ENCODE measurements at regions not wholly inside any gene's neighbourhood (a gene's known extent, or its start where the extent isn't known, plus 50 kb on each side); places are given as distances from the start of the nearest gene placed in this dataset.

DNA sequence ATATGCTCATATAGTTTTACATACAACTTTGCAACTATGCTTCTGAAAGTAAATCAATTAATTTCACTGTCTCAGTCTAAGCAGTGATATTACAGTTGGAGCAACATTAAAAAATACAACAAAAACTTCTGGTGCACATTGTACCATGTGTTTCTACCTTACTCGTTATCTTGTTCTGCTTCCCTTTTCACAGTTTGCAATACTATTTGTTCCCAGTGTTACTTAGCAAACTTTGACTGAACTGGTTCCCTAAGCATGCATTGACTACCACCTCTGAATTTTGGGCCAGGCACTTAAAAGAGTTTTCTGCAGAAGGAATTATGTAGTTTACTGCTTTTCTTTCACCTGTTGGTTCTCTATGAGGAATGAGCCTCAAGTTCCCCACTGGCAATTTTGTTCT, 152.7 kb downstream of the SEC61B start:
- Histone ChIP-seq H3K9me3 (ENCODE audit: control insufficient read depth in 4 of 4, insufficient read depth in 3 of 4, low read length in 3 of 4) (no peaks in the 10 kb centered on the region), H3K27ac (ENCODE audit: low read depth in 1 of 2, low read length in 1 of 2) (no peak overlapping the region), H3K36me3 (ENCODE audit: control insufficient read depth in 4 of 4, insufficient read depth in 4 of 4, low read length in 4 of 4) (no peaks in the 10 kb centered on the region), H3K4me3 (no peak overlapping the region), H3K27me3 (ENCODE audit: control insufficient read depth in 3 of 3, insufficient read depth in 3 of 3, low read length in 2 of 3) (peaks cover 0 to 8% (median 0%) of the 10 kb centered on the region in 3 donors), H3K9ac (ENCODE audit: insufficient read depth in 1 of 2, low read length in 2 of 2) (no peak overlapping the region), H3K4me1 (ENCODE audit: control insufficient read depth in 5 of 5, insufficient read depth in 5 of 5, low read length in 5 of 5) (peaks cover 0 to 14% (median 1%) of the 10 kb centered on the region in 5 donors)
- DNase-seq: no peak
- TF ChIP-seq, protein P1, sequence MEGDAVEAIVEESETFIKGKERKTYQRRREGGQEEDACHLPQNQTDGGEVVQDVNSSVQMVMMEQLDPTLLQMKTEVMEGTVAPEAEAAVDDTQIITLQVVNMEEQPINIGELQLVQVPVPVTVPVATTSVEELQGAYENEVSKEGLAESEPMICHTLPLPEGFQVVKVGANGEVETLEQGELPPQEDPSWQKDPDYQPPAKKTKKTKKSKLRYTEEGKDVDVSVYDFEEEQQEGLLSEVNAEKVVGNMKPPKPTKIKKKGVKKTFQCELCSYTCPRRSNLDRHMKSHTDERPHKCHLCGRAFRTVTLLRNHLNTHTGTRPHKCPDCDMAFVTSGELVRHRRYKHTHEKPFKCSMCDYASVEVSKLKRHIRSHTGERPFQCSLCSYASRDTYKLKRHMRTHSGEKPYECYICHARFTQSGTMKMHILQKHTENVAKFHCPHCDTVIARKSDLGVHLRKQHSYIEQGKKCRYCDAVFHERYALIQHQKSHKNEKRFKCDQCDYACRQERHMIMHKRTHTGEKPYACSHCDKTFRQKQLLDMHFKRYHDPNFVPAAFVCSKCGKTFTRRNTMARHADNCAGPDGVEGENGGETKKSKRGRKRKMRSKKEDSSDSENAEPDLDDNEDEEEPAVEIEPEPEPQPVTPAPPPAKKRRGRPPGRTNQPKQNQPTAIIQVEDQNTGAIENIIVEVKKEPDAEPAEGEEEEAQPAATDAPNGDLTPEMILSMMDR (IDR thresholded peaks at IDR 0.05; ENCODE audit: control extremely low read depth, extremely low read depth): no peak
- 29 to 56% methylated on average over 1 of the region's 1 CpG for WGBS, 2 donors
- no peak for ATAC-seq (ENCODE audit: insufficient read depth, low FRiP score)

DNA sequence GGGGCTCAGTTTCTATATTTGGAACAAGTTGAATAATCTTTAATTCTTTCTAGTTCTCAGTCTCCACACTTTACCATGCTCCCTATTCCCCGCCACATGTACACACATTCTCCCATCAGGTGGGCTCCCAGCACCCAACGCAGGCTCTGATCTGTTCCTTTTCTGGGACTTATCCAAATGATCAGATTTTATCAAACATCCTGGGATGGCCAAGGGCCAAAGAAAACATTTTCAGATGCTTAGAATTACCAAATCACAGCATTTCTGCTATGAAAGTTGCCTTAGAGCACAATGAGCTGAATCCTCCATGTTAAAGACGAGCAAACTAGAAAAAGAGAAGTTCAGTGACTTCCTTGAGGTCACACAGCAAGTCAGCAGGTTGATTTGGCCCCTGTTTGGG, 153.4 kb downstream of the SEC61B start:
- Histone ChIP-seq H3K9me3 (ENCODE audit: control insufficient read depth in 4 of 4, insufficient read depth in 3 of 4, low read length in 3 of 4) (no peaks in the 10 kb centered on the region), H3K4me1 (ENCODE audit: control insufficient read depth in 5 of 5, insufficient read depth in 5 of 5, low read length in 5 of 5) (peaks cover 0 to 10% (median 1%) of the 10 kb centered on the region in 5 donors), H3K27ac (ENCODE audit: low read depth in 1 of 2, low read length in 1 of 2) (no peak overlapping the region), H3K36me3 (ENCODE audit: control insufficient read depth in 4 of 4, insufficient read depth in 4 of 4, low read length in 4 of 4) (no peaks in the 10 kb centered on the region), H3K9ac (ENCODE audit: insufficient read depth in 1 of 2, low read length in 2 of 2) (no peak overlapping the region), H3K4me3 (no peak overlapping the region), H3K27me3 (ENCODE audit: control insufficient read depth in 3 of 3, insufficient read depth in 3 of 3, low read length in 2 of 3) (peaks cover 0 to 8% (median 0%) of the 10 kb centered on the region in 3 donors)
- WGBS, 2 donors: 71 to 87% methylated on average over 3 of the region's 3 CpGs
- ATAC-seq (ENCODE audit: insufficient read depth, low FRiP score): no peak
- no peak for DNase-seq
- TF ChIP-seq, protein P1 (IDR thresholded peaks at IDR 0.05; ENCODE audit: control extremely low read depth, extremely low read depth): no peak

DNA sequence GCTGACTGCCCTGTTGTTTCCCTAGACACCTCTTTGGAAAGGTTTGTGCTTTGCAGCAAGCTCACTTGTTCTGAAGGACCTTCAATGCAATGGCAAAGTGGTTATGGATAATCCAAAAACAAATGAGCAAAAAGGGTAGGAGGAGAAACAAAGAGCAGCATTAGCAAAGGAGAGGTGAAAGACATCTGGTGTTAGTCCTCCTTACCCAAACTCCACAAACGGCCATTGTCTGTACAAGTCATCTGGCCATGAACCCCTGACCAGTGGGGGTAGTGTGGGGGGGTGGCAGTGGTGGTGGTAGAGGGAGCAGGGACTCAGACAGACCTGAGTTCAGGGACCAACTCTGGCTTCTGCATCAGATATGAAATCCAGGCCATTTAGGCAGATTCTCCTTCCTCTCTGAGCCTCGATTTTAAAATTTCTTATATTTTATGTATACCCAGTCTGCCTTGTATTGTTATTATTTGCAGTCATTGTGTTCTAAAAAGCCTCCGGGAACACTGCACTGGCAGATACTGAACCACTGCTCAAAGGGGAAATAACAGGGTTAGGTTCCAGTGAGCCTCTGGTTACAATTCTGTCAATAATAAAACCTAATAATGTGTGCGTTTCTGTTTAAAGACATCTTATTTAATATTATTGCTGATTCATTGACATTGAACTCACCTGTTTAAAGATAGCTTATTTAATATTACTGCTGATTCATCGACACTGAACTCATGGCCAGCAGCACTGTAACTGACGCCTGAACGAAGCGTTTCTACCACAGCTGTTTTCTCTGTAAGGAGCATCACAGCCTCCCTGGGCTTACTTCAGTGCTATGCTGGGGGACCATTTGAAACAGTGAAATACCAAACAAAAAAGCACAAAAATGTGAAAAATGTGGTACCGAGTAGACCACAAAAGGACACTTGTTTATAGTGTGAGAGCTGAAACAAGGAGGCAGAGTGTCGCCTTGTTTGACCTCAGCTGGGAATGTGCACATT, 156.0 kb downstream of the SEC61B start:
- no peak overlapping the region for H3K9ac ChIP-seq (ENCODE audit: insufficient read depth in 1 of 2, low read length in 2 of 2)
- H3K36me3 ChIP-seq (ENCODE audit: control insufficient read depth in 4 of 4, insufficient read depth in 4 of 4, low read length in 4 of 4): no peaks in the 10 kb centered on the region
- DNase-seq: no peak
- H3K4me1 ChIP-seq (ENCODE audit: control insufficient read depth in 5 of 5, insufficient read depth in 5 of 5, low read length in 5 of 5): no peaks in the 10 kb centered on the region
- TF ChIP-seq, protein P1 (IDR thresholded peaks at IDR 0.05; ENCODE audit: control extremely low read depth, extremely low read depth): no peak
- H3K4me3 ChIP-seq: no peak overlapping the region
- H3K27ac ChIP-seq (ENCODE audit: low read depth in 1 of 2, low read length in 1 of 2): no peak overlapping the region
- H3K9me3 ChIP-seq (ENCODE audit: control insufficient read depth in 4 of 4, insufficient read depth in 3 of 4, low read length in 3 of 4): no peaks in the 10 kb centered on the region
- H3K27me3 ChIP-seq (ENCODE audit: control insufficient read depth in 3 of 3, insufficient read depth in 3 of 3, low read length in 2 of 3): peaks cover 0 to 4% (median 0%) of the 10 kb centered on the region in 3 donors
- ATAC-seq (ENCODE audit: insufficient read depth, low FRiP score): no peak
- 59 to 68% methylated on average over 10 of the region's 10 CpGs for WGBS, 2 donors
